Trophoblast cell (in vitro differentiated cells and primary cell): ENCODE measurements at regions not wholly inside any gene's neighbourhood (a gene's known extent, or its start where the extent isn't known, plus 50 kb on each side); places are given as distances from the start of the nearest gene placed in this dataset.

Experiments
- DNase-seq, 2 donors: peaks; one replicate each; pipeline ENCODE4 v3.0.0-alpha.2; 2016
- H2AFZ ChIP-seq: 2 replicates; pipeline ENCODE4 v1.6.1; 2013; ENCODE audit warnings: low read length, moderate library complexity, mild to moderate bottlenecking; ENCODE audit not compliant: insufficient read depth, poor library complexity
- H2AK5ac ChIP-seq: 2 replicates; pipeline ENCODE4 v1.6.1; 2013; ENCODE audit warnings: mild to moderate bottlenecking, low read length
- H2BK120ac ChIP-seq: 2 replicates; pipeline ENCODE4 v1.6.1; 2013; ENCODE audit warnings: low read length, mild to moderate bottlenecking, moderate library complexity; ENCODE audit not compliant: insufficient read depth, poor library complexity
- H2BK12ac ChIP-seq: 2 replicates; pipeline ENCODE4 v1.6.1; 2013; ENCODE audit warnings: mild to moderate bottlenecking, low read length, moderate library complexity
- H2BK5ac ChIP-seq: 2 replicates; pipeline ENCODE4 v1.6.1; 2013; ENCODE audit warnings: low read length, low read depth, moderate library complexity, mild to moderate bottlenecking; ENCODE audit not compliant: poor library complexity
- H3K14ac ChIP-seq: 2 replicates; pipeline ENCODE4 v1.6.1; 2013; ENCODE audit warnings: mild to moderate bottlenecking, low read length
- H3K18ac ChIP-seq: 2 replicates; pipeline ENCODE4 v1.6.1; 2013; ENCODE audit warnings: mild to moderate bottlenecking, low read length
- H3K23ac ChIP-seq: 2 replicates; pipeline ENCODE4 v1.6.1; 2013; ENCODE audit warnings: low read length
- H3K27ac ChIP-seq: 2 replicates; pipeline ENCODE4 v1.5.1; 2013; ENCODE audit warnings: low read depth, mild to moderate bottlenecking, inconsistent platforms, low read length, moderate library complexity
- H3K27me3 ChIP-seq: 2 replicates; pipeline ENCODE4 v1.6.1; 2013; ENCODE audit warnings: inconsistent platforms, mild to moderate bottlenecking, low read length, moderate library complexity; ENCODE audit not compliant: insufficient read depth
- H3K36me3 ChIP-seq, 2 experiments: 1 replicate in 1 of 2; 2 replicates in 1 of 2; pipeline ENCODE4 v1.6.1; 2013; ENCODE audit warnings: low read length in 2 of 2, mild to moderate bottlenecking in 2 of 2, moderate library complexity in 1 of 2; ENCODE audit not compliant: insufficient read depth in 2 of 2, control insufficient read depth in 1 of 2
- H3K4ac ChIP-seq: 2 replicates; pipeline ENCODE4 v1.6.1; 2013; ENCODE audit warnings: low read depth, mild to moderate bottlenecking, low read length, moderate library complexity
- H3K4me1 ChIP-seq, 2 experiments: 1 replicate in 1 of 2; 2 replicates in 1 of 2; pipeline ENCODE4 v1.6.1; 2013; ENCODE audit warnings: low read length in 2 of 2, mild to moderate bottlenecking in 2 of 2, moderate library complexity in 1 of 2; ENCODE audit not compliant: insufficient read depth in 2 of 2, control insufficient read depth in 1 of 2
- H3K4me2 ChIP-seq: 2 replicates; pipeline ENCODE4 v1.6.1; 2013; ENCODE audit warnings: inconsistent platforms, mild to moderate bottlenecking, low read length, moderate library complexity
- H3K4me3 ChIP-seq: 2 replicates; pipeline ENCODE4 v1.5.1; 2013; ENCODE audit warnings: mild to moderate bottlenecking, low read depth, low read length, inconsistent platforms
- H3K79me1 ChIP-seq: one replicate; pipeline ENCODE4 v1.6.1; 2013; ENCODE audit warnings: low read length
- H3K79me2 ChIP-seq: 2 replicates; pipeline ENCODE4 v1.6.1; 2013; ENCODE audit warnings: low read length, mild to moderate bottlenecking; ENCODE audit not compliant: control insufficient read depth, insufficient read depth, poor library complexity
- H3K9ac ChIP-seq: 2 replicates; pipeline ENCODE4 v1.6.1; 2013; ENCODE audit warnings: mild to moderate bottlenecking, low read length
- H3K9me3 ChIP-seq: 2 replicates; pipeline ENCODE4 v1.6.1; 2013; ENCODE audit warnings: low read depth, mild to moderate bottlenecking, control low read depth, inconsistent platforms, low read length; ENCODE audit not compliant: insufficient read depth
- H4K12ac ChIP-seq: 2 replicates; pipeline ENCODE4 v1.6.1; 2013; ENCODE audit warnings: low read depth, mild to moderate bottlenecking, low read length, moderate library complexity
- H4K8ac ChIP-seq: 2 replicates; pipeline ENCODE4 v1.6.1; 2013; ENCODE audit warnings: low read depth, mild to moderate bottlenecking, low read length, moderate library complexity
- H4K91ac ChIP-seq: one replicate; pipeline ENCODE4 v1.6.1; 2013; ENCODE audit warnings: low read depth, mild to moderate bottlenecking, low read length, moderate library complexity
- WGBS: extraction: QIAGEN DNeasy Blood & Tissue Kit; methylation state at CpG from one replicate; pipeline ENCODE4 v1.1.7; 2013; ENCODE audit warnings: missing lambda C conversion rate; ENCODE audit not compliant: insufficient read length, insufficient coverage; ENCODE audit errors: extremely low coverage; 5-methylcytosine and 5-hydroxymethylcytosine counted together

DNA sequence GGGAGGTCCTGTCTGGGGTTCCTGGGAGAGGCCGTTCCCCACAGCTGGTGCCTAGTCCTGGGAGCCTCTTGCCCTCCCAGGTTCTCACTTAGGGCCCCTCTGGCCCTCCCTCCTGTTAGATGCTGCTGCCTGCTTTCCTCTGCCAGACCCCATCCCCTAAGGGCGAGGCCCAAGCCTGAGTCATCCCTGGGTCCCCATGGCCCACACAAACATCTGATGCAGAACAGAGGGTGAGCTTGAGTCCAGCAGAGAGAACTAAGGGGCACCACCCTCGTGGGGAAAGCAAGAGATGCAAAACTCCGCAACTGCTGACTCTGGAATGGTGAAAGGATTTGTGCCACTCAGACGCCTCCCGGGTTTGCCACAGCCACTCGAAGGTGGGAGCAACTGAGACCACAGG lies 58.8 kb upstream of the TRPM1 start:
- H3K27me3 ChIP-seq: no peaks in the 10 kb centered on the region
- H3K36me3 ChIP-seq: no peaks in the 10 kb centered on the region
- no peak overlapping the region for H3K27ac ChIP-seq
- no peak overlapping the region for H3K23ac ChIP-seq
- H3K79me1 ChIP-seq: peaks cover 34% of the 10 kb centered on the region
- no peak overlapping the region for H4K12ac ChIP-seq
- peak overlapping the region; percentile 92 for H2BK12ac ChIP-seq
- WGBS: no CpG with 5 or more reads among the region's 7 CpGs
- peak overlapping the region; percentile 74 for H3K18ac ChIP-seq
- H2AK5ac ChIP-seq: peak overlapping the region; percentile 60
- peaks cover 4% of the 10 kb centered on the region for H3K9me3 ChIP-seq
- H4K91ac ChIP-seq: peak overlapping the region; percentile 90
- no peak for DNase-seq
- peak overlapping the region; percentile 2 for H3K4me2 ChIP-seq
- peak overlapping the region; percentile 74 for H3K14ac ChIP-seq
- H2BK5ac ChIP-seq: peak overlapping the region; percentile 58
- H3K9ac ChIP-seq: no peak overlapping the region
- peaks cover 4% of the 10 kb centered on the region for H3K79me2 ChIP-seq
- H3K4me3 ChIP-seq: no peak overlapping the region
- peak overlapping the region; percentile 70 for H4K8ac ChIP-seq
- peak overlapping the region; percentile 60 for H2AFZ ChIP-seq
- peak overlapping the region; percentile 77 for H2BK120ac ChIP-seq
- H3K4ac ChIP-seq: no peak overlapping the region
- H3K4me1 ChIP-seq: peaks cover 42 to 44% of the 10 kb centered on the region in 2 experiments

DNA sequence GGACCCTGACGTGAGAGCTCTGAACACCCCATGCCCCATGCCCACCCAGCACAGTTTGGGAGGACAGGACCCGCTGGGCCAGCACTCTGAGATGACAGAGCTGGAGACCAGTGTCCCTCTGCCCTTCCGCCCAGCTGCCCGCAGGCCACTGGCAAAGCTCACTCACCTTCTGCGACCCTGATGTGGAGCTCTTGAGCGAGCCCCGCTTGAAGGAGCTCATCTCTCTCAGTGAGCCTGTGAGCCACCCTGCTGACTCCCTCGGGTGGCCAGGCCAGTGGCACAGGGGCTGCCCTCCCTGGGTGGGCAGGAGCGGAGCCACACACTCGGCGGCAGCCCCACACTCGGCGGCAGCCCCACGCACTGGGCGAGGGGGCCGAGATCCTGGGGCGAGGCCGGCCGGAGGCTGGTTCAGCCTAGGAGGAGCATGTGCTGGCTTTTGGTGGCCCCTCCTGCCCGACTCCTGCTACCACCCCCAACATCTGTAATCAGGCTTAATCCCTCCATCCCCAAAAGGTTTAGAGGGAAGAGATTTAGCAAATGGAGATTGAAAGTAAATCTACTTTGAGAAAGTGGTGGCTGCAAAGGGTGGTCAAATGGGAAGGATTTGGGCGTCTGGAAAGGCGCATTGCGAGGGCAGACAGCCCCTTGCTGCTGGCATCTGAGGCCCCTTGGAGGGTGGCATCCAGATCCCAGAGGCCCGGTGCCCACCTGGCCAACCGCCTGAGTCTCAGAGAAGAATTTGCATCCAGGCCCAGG lies 59.4 kb upstream of the TRPM1 start:
- Histone ChIP-seq H4K91ac (peak overlapping the region; percentile 90), H4K12ac (no peak overlapping the region), H3K9ac (no peak overlapping the region), H3K4me3 (no peak overlapping the region), H3K18ac (peak overlapping the region; percentile 48), H3K14ac (peak overlapping the region; percentile 74), H2AFZ (no peak overlapping the region), H4K8ac (peak overlapping the region; percentile 0), H3K27ac (no peak overlapping the region), H3K79me1 (peaks cover 34% of the 10 kb centered on the region), H3K4me2 (no peak overlapping the region), H3K27me3 (no peaks in the 10 kb centered on the region), H2AK5ac (peak overlapping the region; percentile 60), H3K9me3 (peaks cover 4% of the 10 kb centered on the region), H3K36me3 (no peaks in the 10 kb centered on the region), H2BK120ac (peak overlapping the region; percentile 62), H3K4me1 (peaks cover 42 to 44% of the 10 kb centered on the region in 2 experiments), H3K4ac (no peak overlapping the region), H3K79me2 (peaks cover 4% of the 10 kb centered on the region), H2BK5ac (no peak overlapping the region), H2BK12ac (peak overlapping the region; percentile 92), H3K23ac (no peak overlapping the region)
- DNase-seq: no peak
- WGBS: no CpG with 5 or more reads among the region's 25 CpGs

DNA sequence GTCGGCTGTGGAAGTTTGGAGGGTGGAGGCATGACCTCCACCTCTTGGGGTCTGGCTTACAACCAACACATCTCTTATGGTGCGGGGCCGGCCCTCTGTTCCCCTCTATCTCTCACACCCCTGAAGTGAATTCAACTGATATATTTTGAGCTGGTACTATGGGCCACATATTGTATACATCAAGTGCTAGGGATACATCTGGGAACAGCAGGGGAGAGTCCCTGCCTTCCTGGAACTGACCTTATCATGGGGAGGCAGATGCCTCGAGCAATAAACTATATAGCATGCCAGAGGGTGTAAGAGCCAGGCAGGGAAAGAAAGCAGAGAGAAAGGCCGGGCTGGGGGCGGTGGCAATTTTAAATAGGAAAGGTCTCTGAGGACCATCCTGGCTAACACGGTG lies 60.4 kb upstream of the TRPM1 start:
- Histone ChIP-seq H3K27me3 (no peaks in the 10 kb centered on the region), H3K79me1 (peaks cover 33% of the 10 kb centered on the region), H2AFZ (no peak overlapping the region), H3K23ac (no peak overlapping the region), H2BK120ac (no peak overlapping the region), H3K79me2 (peaks cover 4% of the 10 kb centered on the region), H4K12ac (no peak overlapping the region), H2BK12ac (peak overlapping the region; percentile 42), H3K18ac (no peak overlapping the region), H3K36me3 (no peaks in the 10 kb centered on the region), H3K27ac (no peak overlapping the region), H3K9me3 (peaks cover 4% of the 10 kb centered on the region), H3K4me1 (peaks cover 42 to 44% of the 10 kb centered on the region in 2 experiments), H3K4ac (no peak overlapping the region), H4K91ac (peak overlapping the region; percentile 84), H3K9ac (no peak overlapping the region), H2AK5ac (peak overlapping the region; percentile 20), H4K8ac (no peak overlapping the region), H3K4me3 (no peak overlapping the region), H2BK5ac (no peak overlapping the region), H3K14ac (peak overlapping the region; percentile 41), H3K4me2 (no peak overlapping the region)
- no peak for DNase-seq
- WGBS: no CpG with 5 or more reads among the region's 7 CpGs

DNA sequence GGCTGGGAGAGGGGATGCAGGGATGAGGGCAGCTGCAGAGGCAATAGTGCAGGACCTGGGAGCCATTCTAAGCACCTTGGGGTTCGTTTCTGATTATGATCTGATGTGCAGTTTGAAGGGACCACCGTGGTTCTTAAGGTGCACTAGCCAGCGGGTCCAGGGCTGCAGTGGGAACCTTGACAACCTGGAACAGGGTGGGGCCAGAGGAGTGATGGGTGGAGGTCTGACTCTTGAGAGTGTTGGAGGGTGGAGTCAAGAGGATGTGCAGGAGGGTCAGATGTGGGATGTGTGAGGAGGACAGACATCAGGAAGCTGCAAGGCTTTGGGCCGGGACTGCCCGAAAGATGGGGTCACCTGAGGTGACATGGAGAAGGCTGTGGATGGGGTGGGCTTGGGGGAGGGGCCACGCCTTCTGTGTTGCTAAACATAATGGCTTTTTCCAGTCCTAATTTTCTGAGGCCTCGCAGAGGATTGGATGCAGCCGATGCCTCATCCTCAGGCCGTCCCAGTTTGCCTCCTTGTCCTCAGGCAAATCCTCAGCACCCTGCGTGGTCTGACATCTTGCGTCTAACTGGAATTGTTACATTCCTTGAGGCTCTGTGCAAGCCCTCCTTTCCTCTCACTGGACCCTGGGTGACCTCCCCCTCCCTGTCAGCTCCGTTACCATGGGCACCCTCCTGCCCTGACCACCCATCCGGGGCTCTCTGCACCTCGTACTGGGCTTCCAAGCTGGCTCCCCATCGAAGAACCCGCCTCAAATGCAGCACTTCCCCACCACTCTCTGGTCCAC lies 61.4 kb upstream of the TRPM1 start:
- no peak overlapping the region for H4K12ac ChIP-seq
- H3K4me1 ChIP-seq: peaks cover 38 to 40% of the 10 kb centered on the region in 2 experiments
- no peak overlapping the region for H3K4ac ChIP-seq
- H3K9ac ChIP-seq: no peak overlapping the region
- peaks cover 29% of the 10 kb centered on the region for H3K79me1 ChIP-seq
- H4K91ac ChIP-seq: peak overlapping the region; percentile 91
- H2BK5ac ChIP-seq: no peak overlapping the region
- H3K4me2 ChIP-seq: peak overlapping the region; percentile 28
- peak overlapping the region; percentile 85 for H2BK120ac ChIP-seq
- no peak overlapping the region for H3K4me3 ChIP-seq
- no peak overlapping the region for H3K23ac ChIP-seq
- DNase-seq: peak; percentile 58 to 81
- WGBS: no CpG with 5 or more reads among the region's 16 CpGs
- peak overlapping the region; percentile 4 for H3K14ac ChIP-seq
- no peaks in the 10 kb centered on the region for H3K27me3 ChIP-seq
- H3K18ac ChIP-seq: no peak overlapping the region
- H2AK5ac ChIP-seq: peak overlapping the region; percentile 44
- H3K27ac ChIP-seq: no peak overlapping the region
- peak overlapping the region; percentile 10 for H2BK12ac ChIP-seq
- H3K79me2 ChIP-seq: peaks cover 4% of the 10 kb centered on the region
- peaks cover 2% of the 10 kb centered on the region for H3K9me3 ChIP-seq
- H3K36me3 ChIP-seq: no peaks in the 10 kb centered on the region
- H4K8ac ChIP-seq: no peak overlapping the region
- H2AFZ ChIP-seq: no peak overlapping the region
